ENCODE measurements at regions not wholly inside any gene's neighbourhood (a gene's known extent, or its start where the extent isn't known, plus 50 kb on each side); places are given as distances from the start of the nearest gene placed in this dataset.

- TF ChIP-seq RORB (CRISPR knock-in tag; IDR thresholded peaks at IDR 0.05) (no peak), SP1 (CRISPR knock-in tag; conservative IDR thresholded peaks at IDR 0.05) (no peak), ELF4 (CRISPR knock-in tag; IDR thresholded peaks at IDR 0.05; ENCODE audit: low read depth) (no peak), ZBTB21 (CRISPR knock-in tag; IDR thresholded peaks at IDR 0.05; ENCODE audit: borderline replicate concordance) (no peak), TP53 (CRISPR knock-in tag; IDR thresholded peaks at IDR 0.05) (no peak)
- TF ChIP-seq, protein P1, sequence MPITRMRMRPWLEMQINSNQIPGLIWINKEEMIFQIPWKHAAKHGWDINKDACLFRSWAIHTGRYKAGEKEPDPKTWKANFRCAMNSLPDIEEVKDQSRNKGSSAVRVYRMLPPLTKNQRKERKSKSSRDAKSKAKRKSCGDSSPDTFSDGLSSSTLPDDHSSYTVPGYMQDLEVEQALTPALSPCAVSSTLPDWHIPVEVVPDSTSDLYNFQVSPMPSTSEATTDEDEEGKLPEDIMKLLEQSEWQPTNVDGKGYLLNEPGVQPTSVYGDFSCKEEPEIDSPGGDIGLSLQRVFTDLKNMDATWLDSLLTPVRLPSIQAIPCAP (CRISPR knock-in tag; IDR thresholded peaks at IDR 0.05) = no peak
- TF ChIP-seq, protein P2, sequence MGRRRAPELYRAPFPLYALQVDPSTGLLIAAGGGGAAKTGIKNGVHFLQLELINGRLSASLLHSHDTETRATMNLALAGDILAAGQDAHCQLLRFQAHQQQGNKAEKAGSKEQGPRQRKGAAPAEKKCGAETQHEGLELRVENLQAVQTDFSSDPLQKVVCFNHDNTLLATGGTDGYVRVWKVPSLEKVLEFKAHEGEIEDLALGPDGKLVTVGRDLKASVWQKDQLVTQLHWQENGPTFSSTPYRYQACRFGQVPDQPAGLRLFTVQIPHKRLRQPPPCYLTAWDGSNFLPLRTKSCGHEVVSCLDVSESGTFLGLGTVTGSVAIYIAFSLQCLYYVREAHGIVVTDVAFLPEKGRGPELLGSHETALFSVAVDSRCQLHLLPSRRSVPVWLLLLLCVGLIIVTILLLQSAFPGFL (CRISPR knock-in tag; IDR thresholded peaks at IDR 0.05; ENCODE audit: borderline replicate concordance) = no peak
Observed at GRCh38 chr6:144474290-144474689, 189.2 kb downstream of the UTRN start (continued).

DNA sequence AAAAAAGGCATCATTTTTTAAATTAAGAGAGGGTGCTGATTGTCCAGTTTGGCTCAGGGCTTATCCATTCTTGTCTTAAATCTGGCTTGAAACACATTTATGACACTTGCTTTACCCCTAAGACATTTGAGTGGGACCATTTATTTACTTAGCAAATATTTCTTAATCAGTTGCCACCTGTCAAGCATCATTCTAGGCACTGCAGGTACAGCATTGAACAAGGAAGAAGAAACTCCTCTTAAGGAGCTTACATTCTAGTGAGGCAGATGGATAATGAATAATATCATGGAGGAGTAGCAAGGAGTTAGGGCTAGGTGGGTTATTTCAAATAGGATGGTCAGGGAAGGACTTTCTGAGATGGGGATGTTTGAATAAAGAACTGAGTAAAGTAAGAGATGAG lies 189.8 kb downstream of the UTRN start:
- Mint-ChIP-seq H3K27me3 (ENCODE audit: low read depth) (no peaks in the 10 kb centered on the region), H3K9me3 (peaks cover 8% of the 10 kb centered on the region), H3K27ac (no peak overlapping the region), H3K36me3 (peaks cover 48% of the 10 kb centered on the region), H3K4me3 (no peak overlapping the region), H3K4me1 (no peaks in the 10 kb centered on the region)
- ChIA-PET POLR2A (no interaction called here), CTCF (no interaction called here)
- TF ChIP-seq E2F4 (CRISPR knock-in tag; IDR thresholded peaks at IDR 0.05; ENCODE audit: borderline replicate concordance, low read depth) = no peak
- TF ChIP-seq CTCF (IDR thresholded peaks at IDR 0.05) = no peak
- no peak for TF ChIP-seq ZNF423 (CRISPR knock-in tag; IDR thresholded peaks at IDR 0.05)
- no peak for TF ChIP-seq ZBTB21 (CRISPR knock-in tag; IDR thresholded peaks at IDR 0.05; ENCODE audit: borderline replicate concordance)
- TF ChIP-seq ERG (CRISPR knock-in tag; IDR thresholded peaks at IDR 0.05) = no peak
- no peak for TF ChIP-seq FOXP4 (CRISPR knock-in tag; IDR thresholded peaks at IDR 0.05)
- no peak for TF ChIP-seq ZNF121 (CRISPR knock-in tag; IDR thresholded peaks at IDR 0.05)
- DNase-seq (ENCODE audit: low spot score) (no peak), ATAC-seq (no peak)

DNA sequence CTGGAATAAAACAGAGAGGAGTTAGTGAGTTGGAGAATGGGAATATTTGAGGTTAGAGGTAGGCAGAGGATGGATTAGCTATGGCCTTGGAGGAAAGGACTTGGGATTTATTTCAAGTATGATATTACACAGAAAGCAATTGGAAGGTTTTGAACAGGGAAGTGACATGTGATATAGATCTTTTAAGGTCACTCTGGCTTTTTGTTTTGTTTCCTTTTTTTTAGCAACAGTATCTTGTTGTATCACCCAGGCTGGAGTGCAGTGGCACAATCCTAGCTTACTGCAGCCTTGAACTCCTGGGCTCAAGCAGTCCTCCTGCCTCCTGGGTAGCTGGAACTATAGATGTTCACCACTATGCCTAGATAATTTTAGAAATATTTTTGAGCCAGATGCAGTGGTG lies 190.3 kb downstream of the UTRN start:
- H3K4me1 Mint-ChIP-seq = no peaks in the 10 kb centered on the region
- ATAC-seq = no peak
- H3K4me3 Mint-ChIP-seq = no peak overlapping the region
- CTCF ChIA-PET = no interaction called here
- DNase-seq (ENCODE audit: low spot score) = no peak
- H3K36me3 Mint-ChIP-seq = peaks cover 49% of the 10 kb centered on the region
- H3K27ac Mint-ChIP-seq = no peak overlapping the region
- H3K27me3 Mint-ChIP-seq (ENCODE audit: low read depth) = no peaks in the 10 kb centered on the region
- H3K9me3 Mint-ChIP-seq = peaks cover 7% of the 10 kb centered on the region
- POLR2A ChIA-PET = no interaction called here
- no peak for TF ChIP-seq OVOL2 (CRISPR knock-in tag; IDR thresholded peaks at IDR 0.05; ENCODE audit: borderline replicate concordance)
- TF ChIP-seq MXD4 (CRISPR knock-in tag; IDR thresholded peaks at IDR 0.05; ENCODE audit: borderline replicate concordance) = no peak
- TF ChIP-seq PRDM15 (CRISPR knock-in tag; IDR thresholded peaks at IDR 0.05) = no peak
- no peak for TF ChIP-seq E2F4 (CRISPR knock-in tag; IDR thresholded peaks at IDR 0.05; ENCODE audit: borderline replicate concordance, low read depth)
- TF ChIP-seq FOXK1 (CRISPR knock-in tag; IDR thresholded peaks at IDR 0.05) = no peak
- TF ChIP-seq TEAD4 (CRISPR knock-in tag; IDR thresholded peaks at IDR 0.05) = no peak
- no peak for TF ChIP-seq NFATC4 (CRISPR knock-in tag; IDR thresholded peaks at IDR 0.05)
- TF ChIP-seq EMX1 (CRISPR knock-in tag; IDR thresholded peaks at IDR 0.05) = no peak
- no peak for TF ChIP-seq RORB (CRISPR knock-in tag; IDR thresholded peaks at IDR 0.05)
- TF ChIP-seq KAT7 (CRISPR knock-in tag; IDR thresholded peaks at IDR 0.05; ENCODE audit: borderline replicate concordance) = no peak
- TF ChIP-seq CREB1 (CRISPR knock-in tag; IDR thresholded peaks at IDR 0.05) = no peak
- TF ChIP-seq SP1 (CRISPR knock-in tag; conservative IDR thresholded peaks at IDR 0.05) = no peak

All from WTC11 (cell line).